HG03558 (cell line): ENCODE measurements at regions not wholly inside any gene's neighbourhood (a gene's known extent, or its start where the extent isn't known, plus 50 kb on each side); places are given as distances from the start of the nearest gene placed in this dataset.

ENCODE experiments used
- ATAC-seq: cut with Tn5 transposase; IDR thresholded peaks from one replicate; pipeline ENCODE4 v1.9.1; 2021; ENCODE audit warnings: moderate number of reproducible peaks; ENCODE audit not compliant: unreplicated experiment; ENCODE audit errors: extremely low read depth

DNA sequence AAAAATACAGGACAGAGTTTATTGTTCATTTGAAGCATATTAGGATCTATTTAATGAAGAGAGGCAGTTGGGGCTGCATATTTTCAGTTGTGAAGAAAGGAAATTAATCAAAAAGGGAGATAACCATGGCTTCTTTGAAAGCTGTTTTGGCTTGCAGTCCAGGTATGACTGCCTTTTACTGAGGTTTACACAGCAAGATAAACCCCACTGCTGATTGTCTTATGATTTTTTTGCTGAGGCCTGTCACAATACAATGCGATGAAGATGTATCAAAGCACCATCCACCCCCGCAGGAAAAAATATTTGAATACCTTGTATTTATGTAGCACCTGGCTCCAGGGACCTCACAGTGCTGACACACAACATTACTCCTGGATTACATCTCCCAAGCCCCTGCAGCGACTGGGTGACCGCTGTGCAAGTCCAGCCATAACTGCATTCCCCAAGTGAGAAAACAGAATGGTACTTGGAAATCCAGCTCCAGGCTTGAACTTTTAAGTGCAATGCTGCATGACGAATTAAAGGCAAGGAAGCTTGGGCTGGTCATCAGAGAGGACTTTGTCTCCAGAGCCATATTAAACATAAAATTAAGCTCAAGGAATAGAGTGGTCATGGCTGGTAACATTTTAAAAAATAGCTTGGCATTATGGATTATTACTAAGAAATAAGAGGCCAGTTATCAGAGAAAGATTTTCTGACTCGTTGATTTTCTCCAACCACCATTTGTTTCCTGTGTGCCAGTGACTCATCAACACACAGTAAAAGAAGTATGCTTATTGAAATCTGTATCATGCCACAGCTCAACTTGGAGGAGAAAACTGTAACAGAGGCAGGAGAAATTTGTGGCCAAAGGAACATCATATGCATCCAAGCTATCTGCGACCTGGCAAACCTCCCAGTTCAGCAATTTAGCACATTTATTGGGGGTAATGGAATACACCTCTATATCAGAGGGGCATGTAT, 374.2 kb downstream of the MAN2A1 start:
- ATAC-seq, result no peak

- ATAC-seq, result no peak
Measured at GRCh38 chr5:110064603-110065268, 375.0 kb downstream of the MAN2A1 start.

GRCh38 chr5:110070836-110071235, 381.1 kb downstream of the MAN2A1 start:
- no peak for ATAC-seq

DNA sequence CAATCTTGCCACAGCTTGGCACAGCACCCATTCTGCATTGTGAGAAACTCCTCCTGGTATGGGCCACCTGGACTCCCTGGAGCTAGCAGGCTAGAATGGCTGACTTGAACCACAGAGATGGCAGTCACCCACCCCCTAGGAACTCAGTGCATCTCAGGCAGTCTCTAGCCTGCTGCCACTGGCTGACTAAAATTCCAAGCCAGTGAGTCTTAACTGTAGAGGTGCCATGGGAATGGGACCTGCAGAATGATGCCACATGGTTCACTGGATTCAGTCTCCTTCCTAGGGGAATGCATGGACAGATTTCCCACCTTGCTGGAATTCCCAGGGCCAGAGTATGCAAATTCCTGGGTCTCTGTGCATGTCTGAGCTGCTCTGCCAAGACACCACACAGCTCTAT, 382.9 kb downstream of the MAN2A1 start:
- no peak for ATAC-seq

DNA sequence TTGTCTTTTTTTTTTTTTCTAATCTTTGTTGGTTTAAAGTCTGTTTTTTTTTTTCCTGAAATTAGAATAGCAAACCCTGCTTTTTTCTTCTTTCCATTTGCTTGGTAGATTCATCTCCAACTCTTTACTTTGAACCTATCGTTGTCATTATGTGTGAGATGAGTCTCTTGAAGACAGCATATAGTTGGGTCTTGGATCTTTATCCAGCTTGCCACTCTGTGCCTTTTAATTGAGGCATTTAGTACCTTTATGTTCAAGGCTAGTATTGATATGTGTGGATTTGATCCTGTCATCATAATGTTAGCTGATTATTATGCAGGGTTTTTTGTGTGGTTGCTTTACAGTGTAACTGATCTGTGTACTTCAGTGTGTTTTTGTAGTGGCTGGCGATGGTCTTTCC, 383.8 kb downstream of the MAN2A1 start:
- ATAC-seq, result no peak

DNA sequence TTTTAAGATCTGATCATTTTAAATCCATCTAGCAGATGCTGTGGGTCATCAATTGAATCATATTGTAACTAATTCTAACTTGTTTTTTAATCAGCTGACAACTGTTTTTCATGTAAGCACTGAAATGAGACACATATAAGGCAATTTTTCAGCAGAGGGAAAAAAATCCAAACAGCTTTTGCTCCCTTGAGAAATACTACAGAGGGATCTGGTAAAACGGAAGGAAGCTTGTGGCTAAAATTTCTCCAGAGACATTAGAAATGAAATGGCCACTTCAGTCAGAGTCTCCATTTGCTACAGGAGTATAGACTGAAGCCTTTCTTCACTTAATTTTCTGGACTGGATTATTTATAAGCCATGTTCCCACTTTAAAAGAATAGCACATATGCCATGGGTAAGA, 385.9 kb downstream of the MAN2A1 start:
- ATAC-seq, result no peak

DNA sequence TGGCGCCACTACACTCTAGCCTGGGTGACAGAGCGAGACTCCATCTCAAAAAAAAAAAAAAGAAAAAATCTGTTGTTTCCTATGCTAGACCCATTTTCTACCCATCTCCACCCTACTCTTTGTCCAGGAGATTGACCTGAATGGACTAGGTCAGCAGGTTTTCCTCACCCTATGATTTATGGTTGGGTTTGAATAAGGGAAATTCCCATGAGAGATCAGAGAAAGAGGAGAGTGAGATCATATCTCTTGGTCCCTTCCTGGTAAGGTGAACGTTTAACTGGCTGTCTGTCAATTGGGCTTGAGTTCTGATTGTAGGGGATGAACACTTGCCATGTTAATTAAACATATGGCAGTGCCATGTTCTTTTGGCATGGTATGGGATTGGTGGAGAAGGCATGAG, 387.4 kb downstream of the MAN2A1 start:
- no peak for ATAC-seq

DNA sequence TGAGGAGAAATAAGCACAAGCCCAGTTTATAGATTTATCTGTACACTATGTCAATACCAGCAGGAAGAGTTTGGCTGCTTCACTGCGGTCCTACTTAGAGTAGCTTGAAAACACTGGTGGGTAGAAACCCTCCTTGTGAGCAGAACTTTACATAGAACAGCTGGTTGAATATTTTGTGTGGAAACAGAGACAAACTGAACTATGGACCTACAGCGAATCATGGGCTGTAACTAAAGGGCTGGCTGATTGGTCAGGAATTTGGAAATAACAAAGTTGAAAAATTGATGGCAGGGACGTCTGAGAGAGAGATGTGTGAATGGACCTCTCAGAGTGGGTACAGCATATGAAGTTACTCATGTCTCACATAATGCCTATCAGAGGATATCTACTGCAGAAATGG, 392.5 kb downstream of the MAN2A1 start:
- no peak for ATAC-seq

- ATAC-seq, result no peak
Measured at GRCh38 chr5:110082863-110083262, 393.1 kb downstream of the MAN2A1 start.

GRCh38 chr5:110085826-110086225, 396.1 kb downstream of the MAN2A1 start:
- no peak for ATAC-seq

DNA sequence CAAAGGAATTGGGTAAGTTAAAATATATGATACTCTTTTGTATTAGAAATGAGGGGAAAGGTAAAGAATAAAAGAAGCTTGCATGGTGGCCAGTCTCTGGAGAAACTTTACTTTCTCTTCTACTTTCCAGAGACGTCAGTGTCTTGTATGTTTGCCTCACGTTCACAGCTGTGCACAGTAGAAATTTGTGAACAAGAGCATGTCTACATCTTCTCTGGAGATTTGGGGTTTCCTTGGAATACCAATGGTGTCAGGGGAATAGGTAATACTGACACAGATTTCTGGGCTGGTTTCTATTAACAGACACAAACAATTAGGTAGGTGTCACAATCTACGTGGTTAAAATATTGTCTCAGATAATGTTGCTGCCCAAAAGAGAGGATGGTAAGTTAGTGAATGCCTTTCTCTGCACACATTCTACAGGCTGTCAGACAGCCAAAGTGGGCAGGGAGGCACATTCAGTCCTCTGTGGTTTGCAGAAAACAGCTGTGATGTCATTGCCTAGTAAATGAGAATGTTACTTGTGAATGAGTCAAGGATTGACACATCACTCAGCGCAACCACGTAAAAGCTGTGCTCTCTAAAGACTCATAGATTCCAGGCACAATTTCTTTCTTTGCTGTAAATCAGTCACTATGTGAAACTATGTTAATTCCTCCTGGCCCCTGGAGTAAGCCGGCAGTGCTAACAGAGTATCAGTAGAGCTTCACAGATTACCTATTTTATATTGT, 397.1 kb downstream of the MAN2A1 start:
- no peak for ATAC-seq

GRCh38 chr5:110087829-110088228, 398.1 kb downstream of the MAN2A1 start:
- ATAC-seq, result no peak

- no peak for ATAC-seq
Measured at GRCh38 chr5:110088676-110089436, 399.1 kb downstream of the MAN2A1 start.

DNA sequence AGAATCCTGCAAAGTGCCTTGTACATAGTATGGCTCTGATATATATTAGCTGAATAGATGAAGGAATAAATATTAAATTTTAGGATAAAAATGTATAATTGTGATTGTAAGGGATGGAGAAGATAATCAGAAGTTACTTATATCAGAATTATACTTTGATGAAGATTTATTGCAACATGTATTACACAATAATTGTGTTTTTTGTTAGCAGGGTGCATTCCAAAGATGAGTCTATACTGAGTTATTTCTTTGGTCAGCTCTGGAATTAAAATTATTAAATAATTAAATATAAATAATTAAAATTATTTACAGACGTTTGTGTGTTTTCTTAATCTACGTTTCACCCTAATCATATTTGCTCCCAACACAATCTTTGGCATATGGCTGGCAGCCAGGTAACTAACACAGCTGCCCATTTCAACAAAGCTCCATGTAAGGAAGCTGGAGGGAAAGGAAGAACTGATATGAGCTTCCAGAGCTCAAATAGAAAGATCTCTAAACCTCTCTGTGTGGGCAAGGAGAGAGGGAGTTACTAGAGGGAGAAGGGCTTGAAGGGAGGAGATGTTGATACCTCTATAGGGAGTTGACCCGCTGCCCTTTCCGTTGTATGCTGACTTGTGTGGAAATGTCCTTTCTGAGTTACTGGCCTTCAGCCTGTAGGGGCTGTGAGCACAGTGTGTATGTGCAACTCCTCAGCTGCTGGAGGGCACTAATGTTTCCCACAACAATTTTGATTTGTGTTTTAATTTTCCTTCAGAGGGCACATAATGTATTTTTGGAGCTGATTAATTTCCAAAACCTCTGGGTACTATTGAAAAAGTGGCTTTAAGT, 403.4 kb downstream of the MAN2A1 start:
- ATAC-seq, result no peak

DNA sequence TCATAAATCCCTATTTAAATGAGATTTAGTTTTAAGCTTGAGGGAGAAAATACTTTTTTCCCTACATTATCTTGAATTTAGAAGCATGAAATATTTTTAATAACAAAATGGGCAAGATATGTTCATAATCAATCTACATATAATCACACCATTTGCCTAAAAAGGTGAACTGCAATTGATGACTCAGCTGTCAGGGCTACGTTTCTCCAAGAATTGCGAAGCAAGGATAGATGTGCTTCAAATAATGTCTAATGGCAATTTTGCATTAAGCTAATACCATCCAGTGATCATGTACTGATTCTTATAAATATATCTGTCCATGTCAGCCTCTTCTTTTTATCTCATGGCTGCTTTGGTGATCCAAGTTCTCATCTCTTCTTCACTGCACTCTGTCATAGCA, 404.4 kb downstream of the MAN2A1 start:
- ATAC-seq, result no peak

GRCh38 chr5:110094548-110094947, 404.8 kb downstream of the MAN2A1 start:
- ATAC-seq, result no peak

- no peak for ATAC-seq
Measured at GRCh38 chr5:110096419-110096818, 406.7 kb downstream of the MAN2A1 start.

DNA sequence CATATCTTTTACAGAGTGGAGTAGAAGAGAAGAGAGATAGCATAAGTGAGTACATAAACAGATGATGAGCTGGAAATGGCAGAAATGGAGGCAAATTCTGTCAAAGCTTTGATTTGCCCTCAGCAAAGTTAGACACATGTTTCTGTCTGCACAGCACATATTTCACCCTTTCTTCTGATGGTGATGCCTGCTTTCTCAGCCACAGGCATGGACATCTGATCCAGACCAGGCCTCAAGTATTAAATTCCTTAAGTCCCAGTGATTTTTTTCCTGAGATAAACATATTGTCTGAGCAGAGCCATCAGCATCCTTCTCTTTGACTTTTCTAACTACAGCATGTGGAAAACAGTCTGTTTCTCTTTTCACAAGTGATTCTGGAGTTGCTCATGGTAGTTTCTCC, 409.8 kb downstream of the MAN2A1 start:
- no peak for ATAC-seq

- ATAC-seq, result no peak
Measured at GRCh38 chr5:110103081-110103480, 413.4 kb downstream of the MAN2A1 start.
